CD4-positive, alpha-beta T cell treated with Interferon gamma for 1 hour (primary cell): ENCODE measurements at regions not wholly inside any gene's neighbourhood (a gene's known extent, or its start where the extent isn't known, plus 50 kb on each side); places are given as distances from the start of the nearest gene placed in this dataset.

ENCODE experiments used
- DNase-seq: peaks from one replicate; pipeline ENCODE4 v3.0.0-alpha.2; 2020

- DNase-seq = no peak
Measured at GRCh38 chr18:40607542-40608148, 1347.4 kb upstream of the PIK3C3 start.

- no peak for DNase-seq
Measured at GRCh38 chr18:40606996-40607395, 1348.0 kb upstream of the PIK3C3 start.

GRCh38 chr18:40583671-40584070 lies 1371.4 kb upstream of the PIK3C3 start:
- no peak for DNase-seq

GRCh38 chr18:40582105-40582504 lies 1372.9 kb upstream of the PIK3C3 start:
- no peak for DNase-seq

- no peak for DNase-seq
Measured at GRCh38 chr18:40577981-40578365, 1377.1 kb upstream of the PIK3C3 start.

GRCh38 chr18:40577239-40577980 lies 1377.6 kb upstream of the PIK3C3 start:
- DNase-seq = no peak

- DNase-seq = no peak
Measured at GRCh38 chr18:40576507-40577115, 1378.4 kb upstream of the PIK3C3 start.

- DNase-seq = no peak
Measured at GRCh38 chr18:40570615-40571014, 1384.4 kb upstream of the PIK3C3 start.

GRCh38 chr18:40569605-40570004 lies 1385.4 kb upstream of the PIK3C3 start:
- DNase-seq = no peak

- no peak for DNase-seq
Measured at GRCh38 chr18:40566510-40566844, 1388.6 kb upstream of the PIK3C3 start.

GRCh38 chr18:40565805-40566509 lies 1389.1 kb upstream of the PIK3C3 start:
- no peak for DNase-seq

GRCh38 chr18:40559556-40559955 lies 1395.5 kb upstream of the PIK3C3 start:
- no peak for DNase-seq

GRCh38 chr18:40558706-40559392 lies 1396.2 kb upstream of the PIK3C3 start:
- no peak for DNase-seq

- no peak for DNase-seq
Measured at GRCh38 chr18:40555914-40556313, 1399.1 kb upstream of the PIK3C3 start.

GRCh38 chr18:40553029-40553428 lies 1402.0 kb upstream of the PIK3C3 start:
- DNase-seq = no peak

- no peak for DNase-seq
Measured at GRCh38 chr18:40546875-40547274, 1408.2 kb upstream of the PIK3C3 start.

- no peak for DNase-seq
Measured at GRCh38 chr18:40534723-40535122, 1420.3 kb upstream of the PIK3C3 start.

- DNase-seq = no peak
Measured at GRCh38 chr18:40532046-40532445, 1423.0 kb upstream of the PIK3C3 start.

GRCh38 chr18:40531051-40531450 lies 1424.0 kb upstream of the PIK3C3 start:
- no peak for DNase-seq

- DNase-seq = no peak
Measured at GRCh38 chr18:40529478-40529877, 1425.6 kb upstream of the PIK3C3 start.

GRCh38 chr18:40524881-40525280 lies 1430.2 kb upstream of the PIK3C3 start:
- no peak for DNase-seq

GRCh38 chr18:40523287-40523686 lies 1431.7 kb upstream of the PIK3C3 start:
- no peak for DNase-seq

- DNase-seq = no peak
Measured at GRCh38 chr18:40501026-40501425, 1454.0 kb upstream of the PIK3C3 start.
